Thoracic aorta (tissue), 2 donors: ENCODE measurements at regions not wholly inside any gene's neighbourhood (a gene's known extent, or its start where the extent isn't known, plus 50 kb on each side); places are given as distances from the start of the nearest gene placed in this dataset.
"Not testable (repeated sequence)": the region's sequence is repeated elsewhere in the genome, so short reads cannot be mapped to it uniquely, and the experiment has no call there.

ENCODE experiments used
- ATAC-seq: fragments of 150-250 bp; one replicate; pipeline ENCODE4 v1.8.0; 2017; ENCODE audit warnings: low read depth; ENCODE audit not compliant: insufficient number of reproducible peaks, low FRiP score
- DNase-seq: peaks from one replicate; pipeline ENCODE4 v3.0.0-alpha.2; 2020; ENCODE audit warnings: low spot score
- H3K27ac ChIP-seq, 2 donors: fragments of 200-600 bp; sonication (generic); 1 replicate in 1 of 2; 2 replicates in 1 of 2; pipeline ENCODE4 v1.5.1; 2016; ENCODE audit warnings: mild to moderate bottlenecking in 2 of 2, moderate library complexity in 2 of 2
- H3K27me3 ChIP-seq: fragments of 200-600 bp; sonication (generic); replicated peaks from 2 replicates; pipeline ENCODE4 v1.6.0; 2016; ENCODE audit warnings: mild to moderate bottlenecking; ENCODE audit not compliant: insufficient read depth
- H3K36me3 ChIP-seq: fragments of 200-600 bp; sonication (generic); one replicate; pipeline ENCODE4 v1.5.1; 2016
- H3K4me1 ChIP-seq, 2 donors: fragments of 200-600 bp; sonication (generic); 1 replicate in 1 of 2; 2 replicates in 1 of 2; pipeline versions ENCODE4 v1.5.1 to v1.6.0; 2016; ENCODE audit warnings: low read depth in 2 of 2, mild to moderate bottlenecking in 1 of 2; ENCODE audit not compliant: control insufficient read depth in 1 of 2
- H3K4me3 ChIP-seq: fragments of 200-600 bp; sonication (generic); 2 replicates; pipeline ENCODE4 v1.5.1; 2016; ENCODE audit warnings: mild to moderate bottlenecking
- H3K9me3 ChIP-seq: fragments of 200-600 bp; sonication (generic); 2 replicates; pipeline ENCODE4 v1.5.1; 2016

- DNase-seq, H3K27ac ChIP-seq, ATAC-seq, H3K4me3 ChIP-seq, H3K36me3 ChIP-seq, H3K9me3 ChIP-seq, H3K4me1 ChIP-seq, H3K27me3 ChIP-seq: not testable (repeated sequence)
Measured at GRCh38 chr17:16838287-16838686, 133.6 kb downstream of the TNFRSF13B start.

GRCh38 chr17:16837468-16838266, 134.3 kb downstream of the TNFRSF13B start:
- not testable (repeated sequence) for H3K36me3 ChIP-seq, H3K27me3 ChIP-seq, DNase-seq, H3K4me1 ChIP-seq, ATAC-seq, H3K27ac ChIP-seq, H3K9me3 ChIP-seq, H3K4me3 ChIP-seq

- not testable (repeated sequence) for H3K4me1 ChIP-seq, H3K4me3 ChIP-seq, H3K9me3 ChIP-seq, H3K27ac ChIP-seq, DNase-seq, H3K36me3 ChIP-seq, H3K27me3 ChIP-seq, ATAC-seq
Measured at GRCh38 chr17:16836315-16836915, 135.5 kb downstream of the TNFRSF13B start.

GRCh38 chr17:16833517-16833916, 138.4 kb downstream of the TNFRSF13B start:
- H3K9me3 ChIP-seq, H3K4me3 ChIP-seq, H3K36me3 ChIP-seq, H3K27ac ChIP-seq, H3K27me3 ChIP-seq, H3K4me1 ChIP-seq, DNase-seq, ATAC-seq: not testable (repeated sequence)

GRCh38 chr17:16832853-16833252, 139.1 kb downstream of the TNFRSF13B start:
- not testable (repeated sequence) for H3K36me3 ChIP-seq, H3K4me1 ChIP-seq, ATAC-seq, H3K27ac ChIP-seq, H3K9me3 ChIP-seq, H3K27me3 ChIP-seq, H3K4me3 ChIP-seq, DNase-seq

GRCh38 chr17:16832206-16832605, 139.7 kb downstream of the TNFRSF13B start:
- ATAC-seq, H3K4me3 ChIP-seq, H3K27ac ChIP-seq, H3K27me3 ChIP-seq, H3K36me3 ChIP-seq, H3K4me1 ChIP-seq, DNase-seq, H3K9me3 ChIP-seq: not testable (repeated sequence)

GRCh38 chr17:16830770-16831169, 140.7 kb downstream of the CCDC144A start:
- H3K27ac ChIP-seq, H3K27me3 ChIP-seq, H3K4me3 ChIP-seq, H3K36me3 ChIP-seq, DNase-seq, ATAC-seq, H3K9me3 ChIP-seq, H3K4me1 ChIP-seq: not testable (repeated sequence)

- not testable (repeated sequence) for H3K9me3 ChIP-seq, H3K36me3 ChIP-seq, DNase-seq, H3K27ac ChIP-seq, H3K4me1 ChIP-seq, H3K4me3 ChIP-seq, H3K27me3 ChIP-seq, ATAC-seq
Measured at GRCh38 chr17:16830219-16830618, 140.2 kb downstream of the CCDC144A start.
